HG02981 (cell line): ENCODE measurements at regions not wholly inside any gene's neighbourhood (a gene's known extent, or its start where the extent isn't known, plus 50 kb on each side); places are given as distances from the start of the nearest gene placed in this dataset.
A peak's percentile ranks its signal among the peaks of the same experiment; 100 is the strongest.
"Not testable (repeated sequence)": the region's sequence is repeated elsewhere in the genome, so short reads cannot be mapped to it uniquely, and the experiment has no call there.

Experiments used
- ATAC-seq: cut with Tn5 transposase; IDR thresholded peaks from one replicate; pipeline ENCODE4 v1.9.1; 2021; ENCODE audit warnings: mild to moderate bottlenecking, moderate library complexity; ENCODE audit not compliant: unreplicated experiment

DNA sequence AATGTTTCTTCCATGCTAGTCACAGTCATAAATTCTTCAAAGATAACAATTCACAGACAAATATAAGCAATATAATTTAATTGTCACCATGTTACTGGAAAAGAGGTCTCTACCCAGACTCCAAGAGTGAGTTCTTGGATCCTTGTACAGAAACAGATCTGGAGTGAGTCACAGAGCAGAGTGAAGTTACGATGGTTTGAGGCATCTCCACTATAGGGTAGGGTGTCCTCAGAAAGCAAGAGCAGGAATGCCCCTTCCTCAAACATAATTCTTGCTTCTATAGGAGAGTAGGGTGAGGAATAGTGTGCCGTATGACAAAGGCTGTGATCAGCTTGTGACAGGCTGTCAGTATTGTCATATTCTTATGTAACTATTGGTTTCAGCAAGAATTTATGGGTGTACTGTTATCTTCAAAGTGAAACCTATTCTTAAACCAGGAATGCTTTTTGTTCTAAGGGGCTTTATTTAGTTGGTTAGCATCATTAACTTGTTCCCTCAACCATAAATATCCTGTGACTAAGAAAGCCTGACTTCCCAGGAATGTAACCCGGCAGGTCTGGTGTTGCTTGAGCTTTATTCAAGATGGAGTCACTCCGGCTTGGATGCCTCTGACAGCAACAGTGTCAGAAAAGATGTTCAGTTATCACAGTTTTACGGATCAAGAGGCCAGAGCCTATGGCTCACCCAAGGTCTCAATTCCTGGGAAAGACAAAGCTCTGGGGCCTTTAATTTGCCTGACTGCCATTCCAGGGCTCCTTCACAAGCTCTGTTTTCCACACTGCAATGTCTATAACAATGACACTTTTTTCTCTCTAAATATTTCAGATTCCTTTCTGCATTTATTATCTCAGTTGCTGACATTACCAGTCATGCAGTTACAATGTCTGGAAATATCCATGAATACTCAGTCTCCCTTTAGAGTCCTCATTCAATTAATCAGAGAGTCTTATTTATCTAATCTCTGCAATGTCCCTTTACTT lies 298.6 kb downstream of the C6orf118 start:
- no peak for ATAC-seq

- ATAC-seq: no peak
These were observed 300.4 kb downstream of the C6orf118 start for GRCh38 chr6:165008971-165009370.

GRCh38 chr6:165002866-165003265 lies 306.5 kb downstream of the C6orf118 start:
- ATAC-seq: no peak

DNA sequence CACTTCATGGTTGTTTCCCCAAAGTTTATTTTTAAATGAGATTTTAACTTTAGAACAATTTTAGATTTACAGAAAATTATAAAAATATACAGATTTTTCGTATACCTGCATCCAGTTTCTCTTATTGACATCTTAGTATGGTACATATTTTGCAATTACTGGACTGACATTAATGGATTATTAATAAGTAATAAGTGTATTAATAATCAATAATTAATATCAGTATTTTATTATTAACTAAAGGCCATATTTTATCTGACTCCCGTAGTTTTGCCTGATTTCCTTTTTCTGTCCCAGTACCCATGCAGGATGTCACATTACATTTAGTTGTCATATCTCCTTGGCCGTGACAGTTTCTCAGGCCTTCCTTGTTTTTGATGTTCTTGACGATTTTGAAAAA lies 307.0 kb downstream of the C6orf118 start:
- ATAC-seq: no peak

GRCh38 chr6:165001502-165002157 lies 307.8 kb downstream of the C6orf118 start:
- ATAC-seq: no peak

- ATAC-seq: no peak
These were observed 311.1 kb downstream of the C6orf118 start for GRCh38 chr6:164998297-164998696.

DNA sequence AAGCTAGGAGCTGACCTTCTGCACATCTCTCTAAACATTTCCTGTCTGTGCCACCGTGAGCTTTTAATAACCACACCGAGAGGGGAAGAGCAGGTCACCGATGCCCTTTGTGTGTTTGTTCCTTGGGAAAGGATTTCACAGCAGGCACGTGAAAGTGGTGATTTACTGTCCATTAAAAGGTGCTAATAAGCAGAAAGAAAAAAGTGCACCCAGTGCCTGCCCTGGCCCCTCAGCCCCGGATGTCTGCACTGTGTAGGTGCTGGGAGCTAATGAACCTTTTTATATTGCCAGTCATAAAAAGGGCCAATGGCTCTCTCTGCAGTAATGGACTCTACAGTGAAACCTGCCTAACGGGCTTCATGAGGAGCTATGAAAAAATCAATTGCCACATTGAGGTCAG lies 312.6 kb downstream of the C6orf118 start:
- ATAC-seq: no peak

DNA sequence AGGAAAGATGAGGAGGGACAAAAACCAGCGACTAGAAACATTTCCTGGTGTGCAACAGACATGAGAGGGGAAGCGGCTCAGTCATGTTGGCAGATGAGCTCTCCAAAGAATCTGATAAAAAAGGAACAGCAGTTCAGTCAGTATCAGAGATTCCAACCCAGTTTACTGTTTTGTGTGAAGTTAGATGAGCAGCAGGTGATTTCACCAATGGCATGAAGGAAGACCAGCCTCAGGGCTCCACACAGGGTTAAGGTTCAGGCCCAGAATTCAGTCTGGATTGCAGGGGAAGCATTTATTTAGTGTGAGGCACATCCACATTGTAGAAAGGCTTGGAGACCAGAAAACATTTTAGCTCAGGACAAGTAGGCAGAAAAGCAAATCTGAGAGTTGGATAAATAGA lies 317.8 kb downstream of the C6orf118 start:
- ATAC-seq: no peak

DNA sequence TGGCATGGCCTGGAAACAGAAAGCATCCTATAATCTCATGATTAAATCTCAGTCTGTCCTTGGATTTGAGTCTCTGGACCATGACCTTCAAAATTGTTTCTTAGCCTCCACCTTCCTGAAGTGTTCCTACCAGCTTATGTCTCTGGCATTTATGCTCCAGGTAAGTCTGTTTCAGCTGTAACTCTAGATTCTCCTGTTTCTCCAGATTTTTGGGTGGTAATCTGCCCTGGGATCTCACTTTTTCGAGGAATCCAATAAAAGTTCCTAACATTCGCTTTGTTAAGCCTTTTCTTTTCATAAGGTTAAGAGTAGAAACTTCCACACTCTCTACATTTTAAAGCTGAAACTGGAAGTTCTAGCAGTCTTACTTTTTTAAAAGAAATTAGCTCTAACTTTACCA lies 318.5 kb downstream of the C6orf118 start:
- ATAC-seq: no peak

DNA sequence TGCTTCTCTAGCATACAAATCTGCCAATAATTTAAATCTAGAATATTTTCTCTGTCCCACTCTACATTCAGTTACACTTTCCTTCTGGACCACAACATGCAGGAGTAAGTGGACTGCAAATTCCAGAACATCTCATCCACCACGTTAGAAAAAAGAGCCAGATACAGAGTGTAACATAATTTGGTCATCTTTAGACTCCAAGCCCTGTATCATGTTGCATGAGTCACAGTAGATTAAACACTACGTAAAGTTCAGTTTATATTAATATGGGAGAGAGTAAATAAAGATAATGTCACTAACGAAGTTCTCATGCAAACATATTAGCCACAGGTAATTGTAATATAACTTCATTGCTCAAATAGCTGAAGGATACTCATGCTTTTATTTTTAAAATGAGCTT lies 327.0 kb downstream of the C6orf118 start:
- no peak for ATAC-seq

- ATAC-seq: no peak
These were observed 342.3 kb downstream of the C6orf118 start for GRCh38 chr6:164967102-164967501.

GRCh38 chr6:164962805-164963204 lies 346.6 kb downstream of the C6orf118 start:
- ATAC-seq: no peak

- ATAC-seq: no peak
These were observed 362.2 kb downstream of the C6orf118 start for GRCh38 chr6:164947164-164947563.

GRCh38 chr6:164942271-164942670 lies 367.1 kb downstream of the C6orf118 start:
- ATAC-seq: no peak

DNA sequence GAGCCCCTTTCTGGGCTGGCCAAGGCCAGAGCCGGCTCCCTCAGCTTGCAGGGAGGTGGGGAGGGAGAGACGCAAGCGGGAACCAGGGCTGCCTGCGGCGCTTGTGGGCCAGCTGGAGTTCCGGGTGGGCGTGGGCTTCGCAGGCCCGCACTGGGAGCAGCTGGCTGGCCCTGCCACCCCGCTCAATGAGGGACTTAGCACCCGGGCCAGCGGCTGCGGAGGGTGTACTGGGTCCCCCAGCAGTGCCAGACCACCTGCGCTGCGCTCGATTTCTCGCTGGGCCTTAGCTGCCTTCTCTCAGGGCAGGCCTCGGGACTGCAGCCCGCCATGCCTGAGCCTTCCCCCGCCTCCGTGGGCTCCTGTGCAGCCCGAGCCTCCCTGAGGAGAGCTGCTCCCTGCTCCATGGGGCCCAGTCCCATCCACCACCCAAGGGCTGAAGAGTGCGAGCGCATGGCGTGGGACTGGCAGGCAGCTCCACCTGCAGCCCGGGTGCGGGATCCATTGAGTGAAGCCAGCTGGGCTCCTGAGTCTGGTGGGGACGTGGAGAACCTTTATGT lies 376.1 kb downstream of the C6orf118 start:
- ATAC-seq: not testable (repeated sequence)

DNA sequence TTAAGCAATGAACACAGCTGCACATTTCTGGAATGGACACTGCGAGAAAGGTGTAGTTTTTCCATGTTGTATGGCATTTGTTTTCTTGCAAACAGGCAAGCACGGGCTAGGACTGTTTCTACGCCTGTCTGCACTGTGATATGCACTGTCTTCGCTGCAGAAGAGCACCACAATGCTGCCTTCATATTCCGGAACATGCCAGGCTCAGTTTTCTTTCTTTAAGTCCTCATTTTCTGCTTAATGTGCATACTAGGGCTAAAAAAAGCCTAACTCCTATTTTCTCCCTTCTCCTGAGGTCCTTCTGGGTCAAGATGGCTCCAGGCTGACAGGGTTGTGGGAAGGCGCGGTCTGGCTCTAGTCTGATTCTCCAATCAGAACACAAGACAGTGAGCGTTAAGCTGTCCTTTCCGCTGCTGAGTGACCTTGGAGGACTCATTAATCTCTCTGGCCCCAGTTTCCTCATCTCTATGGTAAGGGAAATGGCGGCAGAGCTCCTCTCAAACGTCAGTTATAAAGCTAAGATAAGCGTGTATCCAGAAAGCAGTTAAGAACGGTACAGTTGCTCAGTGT lies 379.9 kb downstream of the C6orf118 start:
- ATAC-seq: no peak

DNA sequence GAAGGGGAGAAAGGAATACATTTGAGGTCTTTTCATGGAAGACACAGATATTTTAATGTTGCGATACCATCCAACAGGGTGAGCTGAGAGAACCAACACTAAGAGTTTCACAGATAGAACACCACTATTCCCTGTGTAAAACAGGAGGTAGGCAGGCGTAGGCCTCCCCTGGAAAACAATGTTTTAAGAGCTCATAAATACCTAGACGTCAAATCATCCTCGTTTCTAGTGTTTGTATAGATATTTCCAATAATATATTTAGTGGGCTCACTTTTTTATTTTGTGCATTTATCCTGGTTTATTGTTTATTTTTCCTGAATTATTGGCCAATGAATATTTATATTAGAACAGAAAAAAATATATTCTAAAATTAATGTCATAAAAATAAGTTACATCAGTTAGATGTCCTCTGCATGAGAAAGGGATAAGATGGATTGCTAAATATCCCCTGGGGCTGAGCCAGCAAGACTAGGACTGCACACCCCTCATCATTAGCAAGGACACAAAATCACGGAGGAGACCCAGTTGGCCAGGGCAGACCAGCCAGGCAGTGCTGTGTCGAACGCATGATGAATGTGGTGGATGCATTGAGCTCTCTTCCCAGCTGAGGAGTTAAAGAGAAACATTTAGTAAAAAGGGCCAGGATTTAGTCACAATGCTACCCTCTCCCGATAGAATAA lies 380.5 kb downstream of the C6orf118 start:
- ATAC-seq: no peak

- no peak for ATAC-seq
These were observed 381.2 kb downstream of the C6orf118 start for GRCh38 chr6:164928057-164928727.

DNA sequence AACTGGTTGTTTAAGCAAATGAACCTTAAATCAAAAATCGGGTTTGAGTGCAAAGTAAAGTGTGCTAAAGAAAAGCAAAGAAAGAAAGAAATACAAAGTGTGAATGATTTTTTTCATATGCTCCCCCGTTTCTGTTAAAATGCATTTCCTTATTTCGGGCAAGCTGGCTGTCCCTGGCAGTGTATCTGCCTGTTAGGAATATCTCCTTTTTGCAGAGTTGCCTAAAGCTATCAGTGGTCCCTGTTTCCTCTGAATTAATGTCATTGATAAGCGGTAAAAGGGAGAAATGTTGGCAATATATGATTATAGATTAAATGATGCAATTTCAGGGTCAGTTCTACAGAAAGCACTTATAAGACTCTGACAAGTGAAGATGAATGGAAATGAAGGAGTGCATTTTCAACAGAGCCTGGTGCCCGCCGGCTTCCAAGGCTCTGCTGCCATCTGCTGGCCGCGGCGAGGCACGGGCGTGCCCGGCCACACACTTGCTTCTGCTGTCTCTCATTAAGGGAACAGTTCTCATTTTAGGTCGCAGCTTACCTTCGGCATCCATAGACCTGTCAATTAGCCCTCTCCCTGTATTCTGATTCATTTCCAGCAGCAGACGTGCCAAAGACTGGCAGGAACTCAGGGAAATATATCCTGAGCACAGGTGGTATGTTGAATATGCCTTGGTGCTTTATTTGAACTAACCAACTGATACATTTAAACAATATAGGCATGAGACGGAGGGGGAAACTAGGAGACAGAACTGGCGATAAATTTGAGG lies 381.9 kb downstream of the C6orf118 start:
- peak; percentile 85 for ATAC-seq

GRCh38 chr6:164926686-164927085 lies 382.7 kb downstream of the C6orf118 start:
- no peak for ATAC-seq
